PC-3 (cell line): ENCODE measurements at regions not wholly inside any gene's neighbourhood (a gene's known extent, or its start where the extent isn't known, plus 50 kb on each side); places are given as distances from the start of the nearest gene placed in this dataset.

Experiments
- ATAC-seq: fragments of 200-7000 bp; cut with Tn5 transposase; 2 replicates; pipeline ENCODE4 v1.9.1; 2020; ENCODE audit warnings: mild to moderate bottlenecking, moderate library complexity
- BruUV-seq: library from RNA; stranded (reverse); fragments of 400-500 nt; replicated peaks from 2 replicates; lab custom pipeline; 2021; lab: Mats Ljungman, UMichigan
- CTCF ChIA-PET: fragments of 300-600 bp; sonication (Branson Sonifier 250); formaldehyde crosslinking; loops from one replicate; lab custom pipeline; 2022; ENCODE audit warnings: antibody characterized with exemption; lab: Charles Lee
- POLR2A ChIA-PET: fragments of 300-600 bp; sonication (Branson Sonifier 250); formaldehyde crosslinking; loops from one replicate; lab custom pipeline; 2022; ENCODE audit warnings: antibody characterized with exemption; ENCODE audit not compliant: unreplicated experiment; lab: Charles Lee
- DNase-seq: peaks from one replicate; pipeline ENCODE4 v3.0.0-alpha.2; 2015
- H2AFZ ChIP-seq: fragments of 300-600 bp; sonication (generic); 2 replicates; pipeline ENCODE4 v1.6.0; 2016; ENCODE audit warnings: antibody characterized with exemption, low read length
- H3F3A ChIP-seq: fragments of 300-600 bp; sonication (generic); one replicate; pipeline ENCODE4 v1.6.0; 2017; ENCODE audit warnings: antibody characterized with exemption, low read length, control low read depth, mild to moderate bottlenecking; ENCODE audit not compliant: unreplicated experiment
- H3K27ac ChIP-seq: fragments of 300-600 bp; sonication (generic); 2 replicates; pipeline ENCODE4 v1.5.1; 2016; ENCODE audit warnings: mild to moderate bottlenecking, low read length
- H3K27me3 ChIP-seq: fragments of 300-600 bp; sonication (generic); 2 replicates; pipeline ENCODE4 v1.6.1; 2016; ENCODE audit warnings: low read length, mixed read lengths
- H3K36me3 ChIP-seq: fragments of 300-600 bp; sonication (generic); 2 replicates; pipeline ENCODE4 v1.6.1; 2016; ENCODE audit warnings: low read depth, mixed run types, low read length, mixed read lengths
- H3K4me1 ChIP-seq: fragments of 300-600 bp; sonication (generic); 2 replicates; pipeline ENCODE4 v1.5.1; 2016; ENCODE audit warnings: low read length; ENCODE audit not compliant: insufficient read depth
- H3K4me2 ChIP-seq: fragments of 300-600 bp; sonication (generic); 2 replicates; pipeline ENCODE4 v1.6.0; 2016; ENCODE audit warnings: low read length
- H3K4me3 ChIP-seq: fragments of 300-600 bp; sonication (generic); 2 replicates; pipeline ENCODE4 v1.5.1; 2016; ENCODE audit warnings: mild to moderate bottlenecking, low read length, mixed read lengths
- H3K79me2 ChIP-seq: fragments of 300-600 bp; sonication (generic); 2 replicates; pipeline ENCODE4 v1.6.1; 2017; ENCODE audit warnings: low read length, mixed read lengths
- H3K9ac ChIP-seq: fragments of 300-600 bp; sonication (generic); 2 replicates; pipeline ENCODE4 v1.6.0; 2016; ENCODE audit warnings: mild to moderate bottlenecking, low read length
- H3K9me2 ChIP-seq: fragments of 300-600 bp; sonication (generic); replicated peaks from 2 replicates; pipeline ENCODE4 v1.6.1; 2016; ENCODE audit warnings: mixed run types, low read length, mixed read lengths
- H3K9me3 ChIP-seq: fragments of 300-600 bp; sonication (generic); 2 replicates; pipeline ENCODE4 v1.6.1; 2016; ENCODE audit warnings: low read length, mixed read lengths
- H4K20me1 ChIP-seq: fragments of 300-600 bp; sonication (generic); 2 replicates; pipeline ENCODE4 v1.6.1; 2016; ENCODE audit warnings: low read length, mixed read lengths
- EZH2 ChIP-seq: fragments of 300-600 bp; sonication (generic); IDR thresholded peaks from one replicate; pipeline ENCODE4 v1.6.1; 2017; ENCODE audit warnings: antibody characterized with exemption, mild to moderate bottlenecking, low read length; ENCODE audit not compliant: unreplicated experiment
- EZH2phosphoT487 ChIP-seq: fragments of 300-600 bp; sonication (generic); IDR thresholded peaks from 2 replicates; pipeline ENCODE4 v1.6.1; 2018; ENCODE audit warnings: mild to moderate bottlenecking, antibody characterized with exemption, low read length, borderline replicate concordance
- intact Hi-C: fragments of 100-400 bp; cut with micrococcal nuclease; formaldehyde crosslinking; loops from 2 replicates; pipeline ENCODE4 v1.9.0; 2023
- TF ChIP-seq, protein P1 (sequence below): fragments of 300-600 bp; sonication (generic); conservative IDR thresholded peaks from 2 replicates; pipeline ENCODE4 v1.5.1; 2017; ENCODE audit warnings: antibody characterized with exemption, low read depth, mild to moderate bottlenecking, low read length

DNA sequence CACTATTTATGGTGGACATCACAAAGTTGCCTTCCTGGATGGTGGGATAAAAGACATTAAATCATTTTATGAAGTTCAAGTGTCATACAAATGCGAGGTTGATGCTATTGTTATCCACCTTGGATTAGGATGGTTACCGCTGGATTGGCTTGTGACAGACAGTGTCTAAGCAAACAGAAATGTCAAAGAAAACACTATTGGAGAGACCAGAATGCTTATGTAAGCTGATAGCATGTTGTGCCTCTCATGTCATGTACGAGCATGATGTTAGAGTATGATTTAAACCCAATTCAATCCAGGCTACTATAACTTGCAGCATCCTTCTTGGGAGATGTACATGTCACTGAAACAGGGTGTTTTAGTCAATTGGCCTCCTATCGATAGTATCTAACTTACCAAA is 178.8 kb upstream of the C9orf72 start:
- no peaks in the 10 kb centered on the region for H4K20me1 ChIP-seq
- no peak for ATAC-seq
- H3K4me2 ChIP-seq, result no peak overlapping the region
- peaks cover 8% of the 10 kb centered on the region; the same call in 1 of the 2 replicates for H3K27me3 ChIP-seq
- no peak for DNase-seq
- H3K4me3 ChIP-seq, result no peak overlapping the region
- no peak overlapping the region for H3K9ac ChIP-seq
- no peak overlapping the region for H3K27ac ChIP-seq
- BruUV-seq, result no TSS peak
- CTCF ChIA-PET, result no interaction called here
- H3K36me3 ChIP-seq, result no peaks in the 10 kb centered on the region
- H3K79me2 ChIP-seq, result no peaks in the 10 kb centered on the region
- no peak for TF ChIP-seq EZH2phosphoT487
- TF ChIP-seq, protein P1, sequence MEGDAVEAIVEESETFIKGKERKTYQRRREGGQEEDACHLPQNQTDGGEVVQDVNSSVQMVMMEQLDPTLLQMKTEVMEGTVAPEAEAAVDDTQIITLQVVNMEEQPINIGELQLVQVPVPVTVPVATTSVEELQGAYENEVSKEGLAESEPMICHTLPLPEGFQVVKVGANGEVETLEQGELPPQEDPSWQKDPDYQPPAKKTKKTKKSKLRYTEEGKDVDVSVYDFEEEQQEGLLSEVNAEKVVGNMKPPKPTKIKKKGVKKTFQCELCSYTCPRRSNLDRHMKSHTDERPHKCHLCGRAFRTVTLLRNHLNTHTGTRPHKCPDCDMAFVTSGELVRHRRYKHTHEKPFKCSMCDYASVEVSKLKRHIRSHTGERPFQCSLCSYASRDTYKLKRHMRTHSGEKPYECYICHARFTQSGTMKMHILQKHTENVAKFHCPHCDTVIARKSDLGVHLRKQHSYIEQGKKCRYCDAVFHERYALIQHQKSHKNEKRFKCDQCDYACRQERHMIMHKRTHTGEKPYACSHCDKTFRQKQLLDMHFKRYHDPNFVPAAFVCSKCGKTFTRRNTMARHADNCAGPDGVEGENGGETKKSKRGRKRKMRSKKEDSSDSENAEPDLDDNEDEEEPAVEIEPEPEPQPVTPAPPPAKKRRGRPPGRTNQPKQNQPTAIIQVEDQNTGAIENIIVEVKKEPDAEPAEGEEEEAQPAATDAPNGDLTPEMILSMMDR, result no peak
- no peak for TF ChIP-seq EZH2
- intact Hi-C loops, result no loop called here
- no peaks in the 10 kb centered on the region for H3K9me3 ChIP-seq
- no peaks in the 10 kb centered on the region for H3K9me2 ChIP-seq
- H3K4me1 ChIP-seq, result no peaks in the 10 kb centered on the region
- H2AFZ ChIP-seq, result no peak overlapping the region
- POLR2A ChIA-PET, result no interaction called here
- H3F3A ChIP-seq, result no peaks in the 10 kb centered on the region

DNA sequence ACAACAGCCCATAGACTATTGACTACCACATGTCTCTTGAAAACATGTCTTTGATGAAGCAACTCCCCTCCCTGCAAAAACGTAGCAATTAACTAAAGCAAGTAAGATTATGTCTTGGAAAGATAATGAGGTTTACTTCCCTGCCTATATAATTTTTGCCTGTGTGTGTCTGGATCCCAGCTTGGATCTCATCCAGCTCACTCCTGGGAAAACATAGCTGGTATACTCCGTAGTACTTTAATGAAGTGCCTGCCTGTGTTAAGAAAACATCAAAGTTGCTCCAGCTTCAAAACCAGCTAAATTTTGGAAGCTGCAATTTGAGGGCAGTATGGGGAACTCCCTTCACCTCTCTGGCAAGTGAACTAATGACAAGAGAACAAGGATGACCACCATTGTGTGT is 182.6 kb upstream of the C9orf72 start:
- H3K9ac ChIP-seq, result no peak overlapping the region
- no peak overlapping the region for H2AFZ ChIP-seq
- no peaks in the 10 kb centered on the region for H3F3A ChIP-seq
- intact Hi-C loops, result no loop called here
- CTCF ChIA-PET, result no interaction called here
- no peak overlapping the region for H3K4me3 ChIP-seq
- H3K4me2 ChIP-seq, result no peak overlapping the region
- H3K27me3 ChIP-seq, result peaks cover 8% of the 10 kb centered on the region; the same call in 1 of the 2 replicates
- ATAC-seq (no peak), DNase-seq (no peak)
- no TSS peak for BruUV-seq
- H3K27ac ChIP-seq, result no peak overlapping the region
- TF ChIP-seq, protein P1, result no peak
- TF ChIP-seq EZH2 (no peak), EZH2phosphoT487 (no peak)
- no peaks in the 10 kb centered on the region for H3K79me2 ChIP-seq
- H3K9me2 ChIP-seq, result no peaks in the 10 kb centered on the region
- no peaks in the 10 kb centered on the region for H3K36me3 ChIP-seq
- no peaks in the 10 kb centered on the region for H3K9me3 ChIP-seq
- POLR2A ChIA-PET, result no interaction called here
- no peaks in the 10 kb centered on the region for H4K20me1 ChIP-seq
- H3K4me1 ChIP-seq, result no peaks in the 10 kb centered on the region

DNA sequence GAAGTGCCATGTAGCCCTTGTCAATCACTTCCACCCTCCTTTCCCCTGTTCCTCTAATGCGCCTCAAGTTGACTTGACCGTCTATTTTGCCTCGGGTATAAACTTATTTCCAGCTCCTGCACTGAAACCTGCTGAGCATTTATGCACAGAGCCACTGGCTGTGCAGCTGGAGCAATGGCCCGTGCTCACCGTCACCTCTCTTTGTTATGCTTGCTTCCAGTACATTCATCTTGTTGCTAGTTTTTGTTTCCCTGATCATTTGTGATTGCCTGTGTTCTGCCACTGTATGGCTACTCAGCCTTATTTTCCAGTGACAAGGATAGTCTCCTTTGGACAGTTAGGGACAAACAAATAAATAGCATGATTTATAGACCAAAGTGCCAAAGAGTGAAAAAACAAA is 183.1 kb upstream of the C9orf72 start:
- H3K4me1 ChIP-seq, result no peaks in the 10 kb centered on the region
- ATAC-seq (no peak), DNase-seq (no peak)
- no peaks in the 10 kb centered on the region for H3K9me3 ChIP-seq
- no peak overlapping the region for H2AFZ ChIP-seq
- H3K9me2 ChIP-seq, result no peaks in the 10 kb centered on the region
- intact Hi-C loops, result no loop called here
- CTCF ChIA-PET, result no interaction called here
- H3K4me2 ChIP-seq, result no peak overlapping the region
- no peaks in the 10 kb centered on the region for H3F3A ChIP-seq
- no peak overlapping the region for H3K4me3 ChIP-seq
- peaks cover 13% of the 10 kb centered on the region; the same call in 1 of the 2 replicates for H3K27me3 ChIP-seq
- BruUV-seq, result no TSS peak
- H3K9ac ChIP-seq, result no peak overlapping the region
- H3K27ac ChIP-seq, result no peak overlapping the region
- TF ChIP-seq EZH2, result no peak
- no peak for TF ChIP-seq EZH2phosphoT487
- TF ChIP-seq, protein P1, result no peak
- POLR2A ChIA-PET, result no interaction called here
- no peaks in the 10 kb centered on the region for H3K36me3 ChIP-seq
- no peaks in the 10 kb centered on the region for H4K20me1 ChIP-seq
- H3K79me2 ChIP-seq, result no peaks in the 10 kb centered on the region
